ENCODE measurements at regions not wholly inside any gene's neighbourhood (a gene's known extent, or its start where the extent isn't known, plus 50 kb on each side); places are given as distances from the start of the nearest gene placed in this dataset.

DNA sequence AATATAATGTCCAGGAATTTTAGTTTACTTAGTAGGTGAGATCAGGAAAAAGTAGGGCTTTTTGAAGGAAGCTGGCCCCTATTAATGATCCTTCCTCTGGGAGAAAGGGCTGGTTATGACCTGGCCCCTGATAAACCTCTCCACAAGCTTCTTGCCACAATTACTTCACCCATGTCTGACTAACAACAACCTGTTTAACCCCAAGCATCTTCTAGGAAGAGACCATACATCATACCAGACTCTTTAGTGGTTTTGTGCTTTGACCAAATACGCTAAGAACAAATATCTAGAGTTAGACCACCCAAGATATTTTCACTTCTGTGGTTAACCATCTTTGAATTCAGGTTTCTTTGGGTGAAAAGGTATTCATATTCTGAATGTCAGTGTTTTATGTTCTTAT is 174.0 kb upstream of the SLC27A6 start (continued):
- TF ChIP-seq, protein P1, sequence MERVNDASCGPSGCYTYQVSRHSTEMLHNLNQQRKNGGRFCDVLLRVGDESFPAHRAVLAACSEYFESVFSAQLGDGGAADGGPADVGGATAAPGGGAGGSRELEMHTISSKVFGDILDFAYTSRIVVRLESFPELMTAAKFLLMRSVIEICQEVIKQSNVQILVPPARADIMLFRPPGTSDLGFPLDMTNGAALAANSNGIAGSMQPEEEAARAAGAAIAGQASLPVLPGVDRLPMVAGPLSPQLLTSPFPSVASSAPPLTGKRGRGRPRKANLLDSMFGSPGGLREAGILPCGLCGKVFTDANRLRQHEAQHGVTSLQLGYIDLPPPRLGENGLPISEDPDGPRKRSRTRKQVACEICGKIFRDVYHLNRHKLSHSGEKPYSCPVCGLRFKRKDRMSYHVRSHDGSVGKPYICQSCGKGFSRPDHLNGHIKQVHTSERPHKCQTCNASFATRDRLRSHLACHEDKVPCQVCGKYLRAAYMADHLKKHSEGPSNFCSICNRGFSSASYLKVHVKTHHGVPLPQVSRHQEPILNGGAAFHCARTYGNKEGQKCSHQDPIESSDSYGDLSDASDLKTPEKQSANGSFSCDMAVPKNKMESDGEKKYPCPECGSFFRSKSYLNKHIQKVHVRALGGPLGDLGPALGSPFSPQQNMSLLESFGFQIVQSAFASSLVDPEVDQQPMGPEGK (CRISPR knock-in tag; IDR thresholded peaks at IDR 0.05; ENCODE audit: borderline replicate concordance): no peak
- TF ChIP-seq PPARA (CRISPR knock-in tag; IDR thresholded peaks at IDR 0.05; ENCODE audit: borderline replicate concordance): no peak
- no peak for TF ChIP-seq CSDC2 (CRISPR knock-in tag; IDR thresholded peaks at IDR 0.05)
- no peak for TF ChIP-seq ARNTL (CRISPR knock-in tag; IDR thresholded peaks at IDR 0.05; ENCODE audit: borderline replicate concordance, low read depth)
- no peak for TF ChIP-seq ZFP30 (CRISPR knock-in tag; IDR thresholded peaks at IDR 0.05)
- TF ChIP-seq ESRRG (CRISPR knock-in tag; IDR thresholded peaks at IDR 0.05): no peak
- no peak for TF ChIP-seq ZC3H10 (CRISPR knock-in tag; IDR thresholded peaks at IDR 0.05)

DNA sequence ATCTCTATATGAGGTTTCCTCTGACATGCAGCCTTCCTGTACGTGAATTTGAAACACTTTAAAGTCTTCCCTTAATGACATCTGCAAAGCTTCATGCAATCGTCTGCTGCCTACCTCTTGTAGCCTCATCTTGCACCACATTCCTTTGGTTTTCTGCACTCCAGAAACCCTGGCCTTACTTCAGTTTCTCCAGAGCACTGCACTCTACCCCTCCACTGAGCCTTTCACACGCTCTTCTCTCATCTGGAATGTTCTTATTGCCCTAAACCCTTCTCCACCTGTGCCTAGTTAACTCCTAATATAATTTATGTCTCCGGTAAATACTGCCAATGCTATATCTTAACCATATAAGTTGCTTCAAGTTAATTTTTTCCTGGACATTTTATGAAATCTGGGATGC is 168.8 kb upstream of the SLC27A6 start:
- ATAC-seq: no peak
- no peak for TF ChIP-seq ZC3H10 (CRISPR knock-in tag; IDR thresholded peaks at IDR 0.05)

DNA sequence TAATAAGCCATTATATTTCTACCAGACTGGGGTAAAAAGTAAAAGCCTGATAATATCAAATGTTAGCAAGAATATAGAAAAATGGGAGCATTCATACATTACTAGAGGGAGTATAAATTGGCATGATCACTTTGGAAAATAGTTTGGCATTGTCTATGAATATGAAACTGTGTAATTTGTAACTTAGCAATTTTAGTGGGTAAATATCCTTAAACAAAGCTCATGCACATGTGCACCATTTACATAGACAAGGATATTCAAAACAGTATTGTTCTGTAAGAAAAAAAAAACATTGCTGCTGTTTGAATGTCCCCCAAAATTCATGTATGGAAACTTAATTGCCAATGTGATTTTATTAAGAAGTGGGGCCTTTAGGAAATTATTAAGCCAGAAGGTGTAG is 166.4 kb upstream of the SLC27A6 start:
- TF ChIP-seq ZFP3 (CRISPR knock-in tag; IDR thresholded peaks at IDR 0.05) (no peak), ZFP30 (CRISPR knock-in tag; IDR thresholded peaks at IDR 0.05) (no peak), GLIS3 (CRISPR knock-in tag; IDR thresholded peaks at IDR 0.05) (no peak), PPARA (CRISPR knock-in tag; IDR thresholded peaks at IDR 0.05; ENCODE audit: borderline replicate concordance) (no peak), CSDC2 (CRISPR knock-in tag; IDR thresholded peaks at IDR 0.05) (no peak), RARB (CRISPR knock-in tag; IDR thresholded peaks at IDR 0.05) (no peak), ZNF565 (CRISPR knock-in tag; conservative IDR thresholded peaks at IDR 0.05; ENCODE audit: low read depth) (no peak), TOX (CRISPR knock-in tag; IDR thresholded peaks at IDR 0.05; ENCODE audit: borderline replicate concordance) (no peak), ZNF8 (CRISPR knock-in tag; IDR thresholded peaks at IDR 0.05) (no peak), ESRRG (CRISPR knock-in tag; IDR thresholded peaks at IDR 0.05) (no peak), BACH2 (CRISPR knock-in tag; IDR thresholded peaks at IDR 0.05; ENCODE audit: borderline replicate concordance) (no peak), OSR1 (CRISPR knock-in tag; IDR thresholded peaks at IDR 0.05) (no peak), ARNTL (CRISPR knock-in tag; IDR thresholded peaks at IDR 0.05; ENCODE audit: borderline replicate concordance, low read depth) (no peak), SNAI2 (CRISPR knock-in tag; IDR thresholded peaks at IDR 0.05) (no peak)
- TF ChIP-seq, protein P2, sequence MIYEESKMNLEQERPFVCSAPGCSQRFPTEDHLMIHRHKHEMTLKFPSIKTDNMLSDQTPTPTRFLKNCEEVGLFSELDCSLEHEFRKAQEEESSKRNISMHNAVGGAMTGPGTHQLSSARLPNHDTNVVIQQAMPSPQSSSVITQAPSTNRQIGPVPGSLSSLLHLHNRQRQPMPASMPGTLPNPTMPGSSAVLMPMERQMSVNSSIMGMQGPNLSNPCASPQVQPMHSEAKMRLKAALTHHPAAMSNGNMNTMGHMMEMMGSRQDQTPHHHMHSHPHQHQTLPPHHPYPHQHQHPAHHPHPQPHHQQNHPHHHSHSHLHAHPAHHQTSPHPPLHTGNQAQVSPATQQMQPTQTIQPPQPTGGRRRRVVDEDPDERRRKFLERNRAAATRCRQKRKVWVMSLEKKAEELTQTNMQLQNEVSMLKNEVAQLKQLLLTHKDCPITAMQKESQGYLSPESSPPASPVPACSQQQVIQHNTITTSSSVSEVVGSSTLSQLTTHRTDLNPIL (CRISPR knock-in tag; IDR thresholded peaks at IDR 0.05; ENCODE audit: low read depth): no peak
- TF ChIP-seq, protein P3, sequence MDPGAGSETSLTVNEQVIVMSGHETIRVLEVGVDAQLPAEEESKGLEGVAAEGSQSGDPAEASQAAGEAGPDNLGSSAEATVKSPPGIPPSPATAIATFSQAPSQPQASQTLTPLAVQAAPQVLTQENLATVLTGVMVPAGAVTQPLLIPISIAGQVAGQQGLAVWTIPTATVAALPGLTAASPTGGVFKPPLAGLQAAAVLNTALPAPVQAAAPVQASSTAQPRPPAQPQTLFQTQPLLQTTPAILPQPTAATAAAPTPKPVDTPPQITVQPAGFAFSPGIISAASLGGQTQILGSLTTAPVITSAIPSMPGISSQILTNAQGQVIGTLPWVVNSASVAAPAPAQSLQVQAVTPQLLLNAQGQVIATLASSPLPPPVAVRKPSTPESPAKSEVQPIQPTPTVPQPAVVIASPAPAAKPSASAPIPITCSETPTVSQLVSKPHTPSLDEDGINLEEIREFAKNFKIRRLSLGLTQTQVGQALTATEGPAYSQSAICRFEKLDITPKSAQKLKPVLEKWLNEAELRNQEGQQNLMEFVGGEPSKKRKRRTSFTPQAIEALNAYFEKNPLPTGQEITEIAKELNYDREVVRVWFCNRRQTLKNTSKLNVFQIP (CRISPR knock-in tag; IDR thresholded peaks at IDR 0.05; ENCODE audit: borderline replicate concordance, low read depth): no peak
- TF ChIP-seq, protein P4, sequence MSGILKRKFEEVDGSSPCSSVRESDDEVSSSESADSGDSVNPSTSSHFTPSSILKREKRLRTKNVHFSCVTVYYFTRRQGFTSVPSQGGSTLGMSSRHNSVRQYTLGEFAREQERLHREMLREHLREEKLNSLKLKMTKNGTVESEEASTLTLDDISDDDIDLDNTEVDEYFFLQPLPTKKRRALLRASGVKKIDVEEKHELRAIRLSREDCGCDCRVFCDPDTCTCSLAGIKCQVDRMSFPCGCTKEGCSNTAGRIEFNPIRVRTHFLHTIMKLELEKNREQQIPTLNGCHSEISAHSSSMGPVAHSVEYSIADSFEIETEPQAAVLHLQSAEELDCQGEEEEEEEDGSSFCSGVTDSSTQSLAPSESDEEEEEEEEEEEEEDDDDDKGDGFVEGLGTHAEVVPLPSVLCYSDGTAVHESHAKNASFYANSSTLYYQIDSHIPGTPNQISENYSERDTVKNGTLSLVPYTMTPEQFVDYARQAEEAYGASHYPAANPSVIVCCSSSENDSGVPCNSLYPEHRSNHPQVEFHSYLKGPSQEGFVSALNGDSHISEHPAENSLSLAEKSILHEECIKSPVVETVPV (CRISPR knock-in tag; IDR thresholded peaks at IDR 0.05): no peak
- TF ChIP-seq, protein P5, sequence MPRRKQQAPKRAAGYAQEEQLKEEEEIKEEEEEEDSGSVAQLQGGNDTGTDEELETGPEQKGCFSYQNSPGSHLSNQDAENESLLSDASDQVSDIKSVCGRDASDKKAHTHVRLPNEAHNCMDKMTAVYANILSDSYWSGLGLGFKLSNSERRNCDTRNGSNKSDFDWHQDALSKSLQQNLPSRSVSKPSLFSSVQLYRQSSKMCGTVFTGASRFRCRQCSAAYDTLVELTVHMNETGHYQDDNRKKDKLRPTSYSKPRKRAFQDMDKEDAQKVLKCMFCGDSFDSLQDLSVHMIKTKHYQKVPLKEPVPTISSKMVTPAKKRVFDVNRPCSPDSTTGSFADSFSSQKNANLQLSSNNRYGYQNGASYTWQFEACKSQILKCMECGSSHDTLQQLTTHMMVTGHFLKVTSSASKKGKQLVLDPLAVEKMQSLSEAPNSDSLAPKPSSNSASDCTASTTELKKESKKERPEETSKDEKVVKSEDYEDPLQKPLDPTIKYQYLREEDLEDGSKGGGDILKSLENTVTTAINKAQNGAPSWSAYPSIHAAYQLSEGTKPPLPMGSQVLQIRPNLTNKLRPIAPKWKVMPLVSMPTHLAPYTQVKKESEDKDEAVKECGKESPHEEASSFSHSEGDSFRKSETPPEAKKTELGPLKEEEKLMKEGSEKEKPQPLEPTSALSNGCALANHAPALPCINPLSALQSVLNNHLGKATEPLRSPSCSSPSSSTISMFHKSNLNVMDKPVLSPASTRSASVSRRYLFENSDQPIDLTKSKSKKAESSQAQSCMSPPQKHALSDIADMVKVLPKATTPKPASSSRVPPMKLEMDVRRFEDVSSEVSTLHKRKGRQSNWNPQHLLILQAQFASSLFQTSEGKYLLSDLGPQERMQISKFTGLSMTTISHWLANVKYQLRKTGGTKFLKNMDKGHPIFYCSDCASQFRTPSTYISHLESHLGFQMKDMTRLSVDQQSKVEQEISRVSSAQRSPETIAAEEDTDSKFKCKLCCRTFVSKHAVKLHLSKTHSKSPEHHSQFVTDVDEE (CRISPR knock-in tag; IDR thresholded peaks at IDR 0.05): no peak
- ATAC-seq: no peak

DNA sequence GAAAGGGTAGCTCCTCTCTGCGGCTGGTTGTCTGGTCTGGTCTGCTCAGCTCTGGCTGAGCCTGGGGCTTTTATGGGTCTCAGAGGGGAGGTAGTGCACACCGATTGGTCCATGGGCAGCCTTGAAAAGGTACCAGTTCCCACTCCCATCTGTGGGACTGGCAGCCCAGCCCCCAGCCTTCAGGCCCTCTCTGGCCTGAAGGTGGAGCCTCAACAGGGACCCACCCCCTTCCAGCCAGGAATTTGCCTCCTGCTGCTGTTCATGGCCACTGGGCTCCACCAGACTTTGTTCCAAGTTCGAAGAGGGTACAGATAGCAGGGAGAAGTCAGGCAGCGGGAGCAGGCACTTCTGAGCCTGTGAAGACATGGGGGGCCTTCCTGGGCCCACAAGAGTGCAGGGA is 165.3 kb upstream of the SLC27A6 start:
- no peak for ATAC-seq
- TF ChIP-seq, protein P2 (CRISPR knock-in tag; IDR thresholded peaks at IDR 0.05; ENCODE audit: low read depth): no peak
- no peak for TF ChIP-seq TCF4 (CRISPR knock-in tag; IDR thresholded peaks at IDR 0.05; ENCODE audit: borderline replicate concordance)
- TF ChIP-seq, protein P4 (CRISPR knock-in tag; IDR thresholded peaks at IDR 0.05): no peak
- no peak for TF ChIP-seq ZC3H10 (CRISPR knock-in tag; IDR thresholded peaks at IDR 0.05)
- TF ChIP-seq GLIS3 (CRISPR knock-in tag; IDR thresholded peaks at IDR 0.05): no peak
- no peak for TF ChIP-seq ARNTL (CRISPR knock-in tag; IDR thresholded peaks at IDR 0.05; ENCODE audit: borderline replicate concordance, low read depth)
- no peak for TF ChIP-seq SNAI2 (CRISPR knock-in tag; IDR thresholded peaks at IDR 0.05)
- TF ChIP-seq ZNF70 (CRISPR knock-in tag; IDR thresholded peaks at IDR 0.05): no peak

All from SK-N-SH treated with all-trans-retinoic acid at 6 μM for 48 hours (cell line).